ENCODE measurements at regions not wholly inside any gene's neighbourhood (a gene's known extent, or its start where the extent isn't known, plus 50 kb on each side); places are given as distances from the start of the nearest gene placed in this dataset.

DNA sequence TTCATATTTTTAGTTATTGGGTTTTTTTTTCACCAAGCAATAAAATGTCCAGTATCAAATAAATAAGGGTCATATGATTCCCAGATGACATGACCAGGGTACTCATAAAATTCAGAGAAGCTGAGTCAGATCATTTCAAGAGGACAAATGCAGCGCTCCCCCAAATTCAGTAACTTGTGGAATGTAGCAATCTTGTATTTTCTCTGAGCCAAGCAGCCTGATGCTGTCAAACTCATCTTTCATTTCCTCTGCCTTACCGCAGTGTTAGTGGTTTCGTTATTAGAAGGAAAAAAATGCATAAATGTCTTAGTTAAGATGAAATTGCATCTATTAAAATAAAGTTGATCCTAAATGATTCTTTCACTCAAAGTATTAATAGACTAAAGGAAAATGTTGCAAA is 57.8 kb upstream of the EDN1 start:
- TF ChIP-seq MXI1 (IDR thresholded peaks at IDR 0.05; ENCODE audit: low read depth, low read length) (no peak), TAF1 (IDR thresholded peaks at IDR 0.05; ENCODE audit: borderline replicate concordance, low read depth, low read length) (no peak), POLR2AphosphoS5 (IDR thresholded peaks at IDR 0.05; ENCODE audit: low read depth, low read length) (no peak), RAD21 (IDR thresholded peaks at IDR 0.05; ENCODE audit: low read length) (no peak), CHD2 (IDR thresholded peaks at IDR 0.05; ENCODE audit: low read length, partially characterized antibody) (no peak), RFX5 (IDR thresholded peaks at IDR 0.05; ENCODE audit: low read length) (no peak)
- TF ChIP-seq, protein P1, sequence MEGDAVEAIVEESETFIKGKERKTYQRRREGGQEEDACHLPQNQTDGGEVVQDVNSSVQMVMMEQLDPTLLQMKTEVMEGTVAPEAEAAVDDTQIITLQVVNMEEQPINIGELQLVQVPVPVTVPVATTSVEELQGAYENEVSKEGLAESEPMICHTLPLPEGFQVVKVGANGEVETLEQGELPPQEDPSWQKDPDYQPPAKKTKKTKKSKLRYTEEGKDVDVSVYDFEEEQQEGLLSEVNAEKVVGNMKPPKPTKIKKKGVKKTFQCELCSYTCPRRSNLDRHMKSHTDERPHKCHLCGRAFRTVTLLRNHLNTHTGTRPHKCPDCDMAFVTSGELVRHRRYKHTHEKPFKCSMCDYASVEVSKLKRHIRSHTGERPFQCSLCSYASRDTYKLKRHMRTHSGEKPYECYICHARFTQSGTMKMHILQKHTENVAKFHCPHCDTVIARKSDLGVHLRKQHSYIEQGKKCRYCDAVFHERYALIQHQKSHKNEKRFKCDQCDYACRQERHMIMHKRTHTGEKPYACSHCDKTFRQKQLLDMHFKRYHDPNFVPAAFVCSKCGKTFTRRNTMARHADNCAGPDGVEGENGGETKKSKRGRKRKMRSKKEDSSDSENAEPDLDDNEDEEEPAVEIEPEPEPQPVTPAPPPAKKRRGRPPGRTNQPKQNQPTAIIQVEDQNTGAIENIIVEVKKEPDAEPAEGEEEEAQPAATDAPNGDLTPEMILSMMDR (IDR thresholded peaks at IDR 0.05), result no peak
- TF ChIP-seq, protein P2, sequence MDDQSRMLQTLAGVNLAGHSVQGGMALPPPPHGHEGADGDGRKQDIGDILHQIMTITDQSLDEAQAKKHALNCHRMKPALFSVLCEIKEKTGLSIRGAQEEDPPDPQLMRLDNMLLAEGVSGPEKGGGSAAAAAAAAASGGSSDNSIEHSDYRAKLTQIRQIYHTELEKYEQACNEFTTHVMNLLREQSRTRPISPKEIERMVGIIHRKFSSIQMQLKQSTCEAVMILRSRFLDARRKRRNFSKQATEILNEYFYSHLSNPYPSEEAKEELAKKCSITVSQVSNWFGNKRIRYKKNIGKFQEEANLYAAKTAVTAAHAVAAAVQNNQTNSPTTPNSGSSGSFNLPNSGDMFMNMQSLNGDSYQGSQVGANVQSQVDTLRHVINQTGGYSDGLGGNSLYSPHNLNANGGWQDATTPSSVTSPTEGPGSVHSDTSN (IDR thresholded peaks at IDR 0.05), result no peak

Measured in SK-N-SH (cell line).